ENCODE measurements at regions not wholly inside any gene's neighbourhood (a gene's known extent, or its start where the extent isn't known, plus 50 kb on each side); places are given as distances from the start of the nearest gene placed in this dataset.

- TF ChIP-seq POLR2AphosphoS5 (IDR thresholded peaks at IDR 0.05; ENCODE audit: low read depth, low read length) (no peak), TAF1 (IDR thresholded peaks at IDR 0.05; ENCODE audit: borderline replicate concordance, insufficient read depth, low read length) (no peak), SIN3A (IDR thresholded peaks at IDR 0.05; ENCODE audit: borderline replicate concordance, insufficient read depth, low read length) (no peak), REST (IDR thresholded peaks at IDR 0.05; ENCODE audit: insufficient read depth in 1 of 2, low read depth in 2 of 2, low read length in 2 of 2) (no peak), FOXP2 (optimal IDR thresholded peaks at IDR 0.05; ENCODE audit: borderline replicate concordance, extremely low read depth, extremely low read length, insufficient read depth) (no peak)
Measured at GRCh38 chr7:9507290-9507689, 1073.9 kb downstream of the NXPH1 start.

DNA sequence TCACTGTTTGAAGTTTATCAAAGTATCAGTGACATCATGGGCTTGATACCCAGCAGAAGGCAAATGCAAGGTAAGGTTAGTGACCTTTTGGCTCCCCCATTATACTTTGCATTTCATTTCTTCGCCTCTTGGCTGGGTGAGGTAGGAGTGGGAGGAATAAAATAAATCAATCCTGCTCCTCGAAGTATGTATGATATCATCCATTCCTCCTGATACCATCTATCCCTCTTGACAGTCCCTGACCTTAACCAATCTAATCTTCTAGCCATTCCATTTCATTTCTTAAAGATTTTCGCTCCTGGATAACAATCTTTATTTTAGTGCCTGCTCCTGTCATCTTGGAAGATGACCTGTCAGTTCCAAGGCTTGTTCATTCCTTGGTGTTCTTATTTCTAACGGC is 1083.3 kb downstream of the NXPH1 start:
- TF ChIP-seq REST (IDR thresholded peaks at IDR 0.05; ENCODE audit: insufficient read depth in 1 of 2, low read depth in 2 of 2, low read length in 2 of 2) = no peak
- TF ChIP-seq TAF1 (IDR thresholded peaks at IDR 0.05; ENCODE audit: borderline replicate concordance, insufficient read depth, low read length) = no peak
- TF ChIP-seq FOXP2 (optimal IDR thresholded peaks at IDR 0.05; ENCODE audit: borderline replicate concordance, extremely low read depth, extremely low read length, insufficient read depth) = no peak
- no peak for TF ChIP-seq POLR2AphosphoS5 (IDR thresholded peaks at IDR 0.05; ENCODE audit: low read depth, low read length)
- no peak for TF ChIP-seq SIN3A (IDR thresholded peaks at IDR 0.05; ENCODE audit: borderline replicate concordance, insufficient read depth, low read length)

GRCh38 chr7:9523579-9523978 is 1090.2 kb downstream of the NXPH1 start:
- TF ChIP-seq TAF1 (IDR thresholded peaks at IDR 0.05; ENCODE audit: borderline replicate concordance, insufficient read depth, low read length) (no peak), FOXP2 (optimal IDR thresholded peaks at IDR 0.05; ENCODE audit: borderline replicate concordance, extremely low read depth, extremely low read length, insufficient read depth) (no peak), POLR2AphosphoS5 (IDR thresholded peaks at IDR 0.05; ENCODE audit: low read depth, low read length) (no peak), SIN3A (IDR thresholded peaks at IDR 0.05; ENCODE audit: borderline replicate concordance, insufficient read depth, low read length) (no peak), REST (IDR thresholded peaks at IDR 0.05; ENCODE audit: insufficient read depth in 1 of 2, low read depth in 2 of 2, low read length in 2 of 2) (no peak)

DNA sequence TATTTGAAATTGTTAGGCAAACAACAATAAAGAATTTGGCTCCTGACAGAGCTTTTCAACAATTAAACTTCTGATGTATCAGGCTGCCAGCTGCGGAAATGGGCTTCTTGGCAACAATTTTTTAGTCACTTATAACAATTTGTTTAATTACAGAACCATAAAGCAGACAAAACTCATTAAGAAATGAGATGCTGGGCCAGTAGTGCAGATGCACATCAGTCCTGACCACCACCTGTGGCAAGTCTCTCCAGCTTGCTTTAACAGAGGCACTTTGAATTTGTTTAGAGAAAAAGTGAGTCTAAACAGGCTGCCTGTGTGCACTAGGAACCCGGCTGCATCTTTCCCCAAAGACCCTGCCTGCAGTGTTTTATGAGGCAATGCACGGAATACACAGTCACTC is 1124.4 kb downstream of the NXPH1 start:
- no peak for TF ChIP-seq FOXP2 (optimal IDR thresholded peaks at IDR 0.05; ENCODE audit: borderline replicate concordance, extremely low read depth, extremely low read length, insufficient read depth)
- no peak for TF ChIP-seq POLR2AphosphoS5 (IDR thresholded peaks at IDR 0.05; ENCODE audit: low read depth, low read length)
- no peak for TF ChIP-seq TAF1 (IDR thresholded peaks at IDR 0.05; ENCODE audit: borderline replicate concordance, insufficient read depth, low read length)
- no peak for TF ChIP-seq REST (IDR thresholded peaks at IDR 0.05; ENCODE audit: insufficient read depth in 1 of 2, low read depth in 2 of 2, low read length in 2 of 2)
- TF ChIP-seq SIN3A (IDR thresholded peaks at IDR 0.05; ENCODE audit: borderline replicate concordance, insufficient read depth, low read length) = no peak

- no peak for TF ChIP-seq SIN3A (IDR thresholded peaks at IDR 0.05; ENCODE audit: borderline replicate concordance, insufficient read depth, low read length)
- TF ChIP-seq TAF1 (IDR thresholded peaks at IDR 0.05; ENCODE audit: borderline replicate concordance, insufficient read depth, low read length) = no peak
- no peak for TF ChIP-seq FOXP2 (optimal IDR thresholded peaks at IDR 0.05; ENCODE audit: borderline replicate concordance, extremely low read depth, extremely low read length, insufficient read depth)
- TF ChIP-seq REST (IDR thresholded peaks at IDR 0.05; ENCODE audit: insufficient read depth in 1 of 2, low read depth in 2 of 2, low read length in 2 of 2) = no peak
- no peak for TF ChIP-seq POLR2AphosphoS5 (IDR thresholded peaks at IDR 0.05; ENCODE audit: low read depth, low read length)
Measured at GRCh38 chr7:9575716-9576115, 1142.3 kb downstream of the NXPH1 start.

All from PFSK-1 (cell line).